Posterior cingulate gyrus (tissue), 11 donors: ENCODE measurements at regions not wholly inside any gene's neighbourhood (a gene's known extent, or its start where the extent isn't known, plus 50 kb on each side); places are given as distances from the start of the nearest gene placed in this dataset.
"Not testable (repeated sequence)": the region's sequence is repeated elsewhere in the genome, so short reads cannot be mapped to it uniquely, and the experiment has no call there.

Experiments used
- DNase-seq, 10 donors: peaks; one replicate each; pipeline versions ENCODE4 v3.0.0 to v3.0.0-alpha.2; 2020 to 2021; ENCODE audit warnings: mixed read lengths in 3 of 10
- intact Hi-C: fragments of 100-400 bp; cut with DNase I; formaldehyde crosslinking; loops from one replicate; pipeline ENCODE4 v1.15.1; 2023

GRCh38 chr15:96466389-96466947 lies 136.0 kb downstream of the NR2F2 start:
- no peak for DNase-seq
- intact Hi-C loops: no loop called here

GRCh38 chr15:96468036-96468435 lies 137.5 kb downstream of the NR2F2 start:
- intact Hi-C loops: no loop called here
- no peak for DNase-seq

- DNase-seq: no peak
- intact Hi-C loops: no loop called here
Measured at GRCh38 chr15:96470681-96471310, 140.3 kb downstream of the NR2F2 start.

- intact Hi-C loops: no loop called here
- DNase-seq: no peak
Measured at GRCh38 chr15:96472681-96473080, 142.2 kb downstream of the NR2F2 start.

GRCh38 chr15:96473556-96473955 lies 143.1 kb downstream of the NR2F2 start:
- intact Hi-C loops: no loop called here
- DNase-seq: no peak

GRCh38 chr15:96474231-96474664 lies 143.7 kb downstream of the NR2F2 start:
- no peak for DNase-seq
- intact Hi-C loops: no loop called here

GRCh38 chr15:96477227-96477626 lies 146.7 kb downstream of the NR2F2 start:
- no peak for DNase-seq
- intact Hi-C loops: no loop called here

- intact Hi-C loops, DNase-seq: not testable (repeated sequence)
Measured at GRCh38 chr15:96484412-96484811, 153.9 kb downstream of the NR2F2 start.

GRCh38 chr15:96484830-96485229 lies 154.3 kb downstream of the NR2F2 start:
- no peak for DNase-seq
- intact Hi-C loops: no loop called here

GRCh38 chr15:96487245-96487644 lies 156.7 kb downstream of the NR2F2 start:
- DNase-seq: no peak
- intact Hi-C loops: no loop called here

- DNase-seq, intact Hi-C loops: not testable (repeated sequence)
Measured at GRCh38 chr15:96491066-96491699, 160.7 kb downstream of the NR2F2 start.

- intact Hi-C loops: not testable (repeated sequence)
Measured at GRCh38 chr15:96491700-96492644, 161.5 kb downstream of the NR2F2 start.

GRCh38 chr15:96494505-96494904 lies 164.0 kb downstream of the NR2F2 start:
- intact Hi-C loops: no loop called here

More at GRCh38 chr15:96491700-96492644, 161.5 kb downstream of the NR2F2 start:
- peak in 2 of 10 donors; percentile 67 to 70 for DNase-seq

GRCh38 chr15:96495386-96495785 lies 164.9 kb downstream of the NR2F2 start:
- intact Hi-C loops: no loop called here

More at GRCh38 chr15:96494505-96494904, 164.0 kb downstream of the NR2F2 start:
- no peak for DNase-seq

GRCh38 chr15:96497951-96498350 lies 167.5 kb downstream of the NR2F2 start:
- no peak for DNase-seq
- intact Hi-C loops: no loop called here

More at GRCh38 chr15:96495386-96495785, 164.9 kb downstream of the NR2F2 start:
- DNase-seq: no peak

GRCh38 chr15:96500508-96500907 lies 170.0 kb downstream of the NR2F2 start:
- intact Hi-C loops: no loop called here
- DNase-seq: no peak

- no peak for DNase-seq
- intact Hi-C loops: no loop called here
Measured at GRCh38 chr15:96501362-96501761, 170.9 kb downstream of the NR2F2 start.

- intact Hi-C loops: no loop called here
- DNase-seq: no peak
Measured at GRCh38 chr15:96502196-96502595, 171.7 kb downstream of the NR2F2 start.

- no peak for DNase-seq
- intact Hi-C loops: no loop called here
Measured at GRCh38 chr15:96503276-96503675, 172.8 kb downstream of the NR2F2 start.

- intact Hi-C loops: no loop called here
- DNase-seq: no peak
Measured at GRCh38 chr15:96504371-96504770, 173.9 kb downstream of the NR2F2 start.

GRCh38 chr15:96505014-96505413 lies 174.5 kb downstream of the NR2F2 start:
- DNase-seq: no peak
- intact Hi-C loops: no loop called here
